Ovary (tissue), 7 donors: ENCODE measurements at regions not wholly inside any gene's neighbourhood (a gene's known extent, or its start where the extent isn't known, plus 50 kb on each side); places are given as distances from the start of the nearest gene placed in this dataset.

Experiments
- DNase-seq, 5 donors: peaks; one replicate each; pipeline ENCODE4 v3.0.0-alpha.2; 2019 to 2020
- H3K27ac ChIP-seq, 2 donors: fragments of 200-600 bp; one replicate each; pipeline versions ENCODE4 v1.5.1 to v1.8.0; 2019 to 2022
- H3K27me3 ChIP-seq: fragments of 200-600 bp; one replicate; pipeline ENCODE4 v1.8.0; 2022
- H3K36me3 ChIP-seq: fragments of 200-600 bp; sonication (generic); one replicate; pipeline ENCODE4 v1.5.1; 2019
- H3K4me1 ChIP-seq: one replicate; pipeline ENCODE4 v1.8.1; 2013; ENCODE audit warnings: mild to moderate bottlenecking, moderate library complexity; ENCODE audit not compliant: insufficient read depth
- H3K4me3 ChIP-seq: fragments of 200-600 bp; sonication (generic); one replicate; pipeline ENCODE4 v1.5.1; 2017
- H3K9me3 ChIP-seq, 2 donors: fragments of 200-600 bp in 1 of 2; sonication (generic) in 1 of 2; one replicate each; pipeline versions ENCODE4 v1.5.1 to v1.8.1; 2013 to 2019; ENCODE audit warnings: mild to moderate bottlenecking in 1 of 2, moderate library complexity in 1 of 2
- CTCF ChIP-seq, 3 donors: fragments of 450-650 bp in 2 of 3; fragments of 200-600 bp in 1 of 3; IDR thresholded peaks; one replicate each; pipeline versions ENCODE4 v1.5.1 to v1.8.0; 2016 to 2022; ENCODE audit warnings: antibody characterized with exemption in 3 of 3, mild to moderate bottlenecking in 1 of 3
- EP300 ChIP-seq: sonication (generic); formaldehyde crosslinking; IDR thresholded peaks from one replicate; pipeline ENCODE4 v1.6.1; 2017; ENCODE audit warnings: antibody characterized with exemption
- POLR2A ChIP-seq: fragments of 450-650 bp; IDR thresholded peaks from one replicate; pipeline ENCODE4 v1.6.1; 2017; ENCODE audit warnings: antibody characterized with exemption, mild to moderate bottlenecking, moderate library complexity
- WGBS, 3 donors: extraction: QIAGEN DNeasy Blood & Tissue Kit in 1 of 3; methylation state at CpG; one replicate each; pipeline versions ENCODE4 v1.1.5 to v1.1.7; 2013 to 2017; 5-methylcytosine and 5-hydroxymethylcytosine counted together
- intact Hi-C, 4 donors: fragments of 100-400 bp; cut with DNase I; formaldehyde crosslinking; loops; one replicate each; pipeline versions ENCODE4 v1.11.0 to v1.15.1; 2022 to 2023
- donor health status: DM: no; HTN: no; CAD: no; lungs with moderate emphysema.
- donor health status: DM: no; HTN: no; CAD: no.
- donor health status: Bipolar disorder and iron deficiency.
- donor health status: DM: no; HTN: no; CAD: no.
- donor health status: DM: yes; HTN: yes; CAD: no.

- TF ChIP-seq EP300, result no peak
- WGBS, 3 donors, result 17 to 45% (median 23%) methylated on average over 3 of the region's 3 CpGs
- intact Hi-C loops, result no loop called here
- no peaks in the 10 kb centered on the region for H3K27me3 ChIP-seq
- DNase-seq, result peak; percentile 45 to 74 (median 62)
- H3K36me3 ChIP-seq, result no peaks in the 10 kb centered on the region
- H3K9me3 ChIP-seq, result no peaks in the 10 kb centered on the region
- H3K4me1 ChIP-seq, result peaks cover 6% of the 10 kb centered on the region
- peak overlapping the region in 1 of 2 donors; percentile 50 for H3K27ac ChIP-seq
- H3K4me3 ChIP-seq, result no peak overlapping the region
Measured at GRCh38 chr10:33810986-33811385, 476.5 kb upstream of the NRP1 start.

DNA sequence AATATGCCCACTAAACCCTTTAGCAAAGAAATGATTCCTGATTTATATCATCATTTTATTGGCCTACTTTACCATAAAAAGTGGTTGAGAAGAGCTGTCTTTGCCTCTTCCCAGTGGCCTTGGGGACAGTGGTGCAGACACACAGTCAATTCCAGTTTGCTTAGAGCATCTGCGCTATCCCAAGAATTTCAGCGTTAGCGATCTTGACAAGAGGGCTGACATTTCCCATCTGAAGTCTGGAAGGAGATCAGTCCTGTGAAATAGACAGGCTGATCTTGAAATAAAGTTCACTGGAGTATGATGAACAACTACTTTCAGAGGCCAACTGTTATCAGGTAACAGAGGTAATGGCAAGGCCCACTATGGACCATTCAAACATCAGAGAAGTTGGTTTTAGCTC, 475.3 kb upstream of the NRP1 start:
- 92 to 95% (median 93%) methylated on average over 3 of the region's 3 CpGs for WGBS, 3 donors
- Histone ChIP-seq H3K9me3 (no peaks in the 10 kb centered on the region), H3K4me1 (peaks cover 12% of the 10 kb centered on the region), H3K27ac (no peak overlapping the region), H3K27me3 (no peaks in the 10 kb centered on the region), H3K4me3 (no peak overlapping the region), H3K36me3 (no peaks in the 10 kb centered on the region)
- TF ChIP-seq EP300 (no peak), CTCF (IDR thresholded peaks at IDR 0.05) (no peak), POLR2A (no peak)
- no peak for DNase-seq
- intact Hi-C loops, result no loop called here

- Histone ChIP-seq H3K4me1 (peaks cover 20% of the 10 kb centered on the region), H3K27me3 (no peaks in the 10 kb centered on the region), H3K27ac (no peak overlapping the region), H3K9me3 (no peaks in the 10 kb centered on the region), H3K36me3 (no peaks in the 10 kb centered on the region), H3K4me3 (no peak overlapping the region)
- TF ChIP-seq CTCF (IDR thresholded peaks at IDR 0.05) (no peak), EP300 (no peak), POLR2A (no peak)
- intact Hi-C loops, result no loop called here
- WGBS, 3 donors, result 72 to 90% (median 86%) methylated on average over 9 of the region's 9 CpGs
- DNase-seq, result no peak
Measured at GRCh38 chr10:33808475-33808874, 474.0 kb upstream of the NRP1 start.

GRCh38 chr10:33807531-33808359, 473.3 kb upstream of the NRP1 start:
- Histone ChIP-seq H3K27me3 (no peaks in the 10 kb centered on the region), H3K9me3 (no peaks in the 10 kb centered on the region), H3K36me3 (no peaks in the 10 kb centered on the region), H3K4me3 (no peak overlapping the region), H3K27ac (no peak overlapping the region), H3K4me1 (peaks cover 20% of the 10 kb centered on the region)
- 91 to 93% (median 91%) methylated on average over 11 of the region's 11 CpGs for WGBS, 3 donors
- no peak for TF ChIP-seq EP300
- TF ChIP-seq CTCF (IDR thresholded peaks at IDR 0.05), result no peak
- TF ChIP-seq POLR2A, result no peak
- no peak for DNase-seq
- intact Hi-C loops, result no loop called here

- Histone ChIP-seq H3K4me1 (peaks cover 15% of the 10 kb centered on the region), H3K9me3 (no peaks in the 10 kb centered on the region), H3K27ac (no peak overlapping the region), H3K36me3 (no peaks in the 10 kb centered on the region), H3K27me3 (no peaks in the 10 kb centered on the region), H3K4me3 (no peak overlapping the region)
- TF ChIP-seq POLR2A, result no peak
- WGBS, 3 donors, result 32 to 67% (median 33%) methylated on average over 2 of the region's 2 CpGs
- intact Hi-C loops, result no loop called here
- DNase-seq, result no peak
Measured at GRCh38 chr10:33805831-33806230, 471.4 kb upstream of the NRP1 start.
